ENCODE measurements at regions not wholly inside any gene's neighbourhood (a gene's known extent, or its start where the extent isn't known, plus 50 kb on each side); places are given as distances from the start of the nearest gene placed in this dataset.

- H3K27me3 Mint-ChIP-seq, result peaks cover 13% of the 10 kb centered on the region
- peaks cover 5 to 13% of the 10 kb centered on the region in 2 donors for H3K4me1 ChIP-seq (ENCODE audit: control insufficient read depth in 2 of 2, insufficient read depth in 2 of 2, low read length in 2 of 2)
- H3K79me2 ChIP-seq (ENCODE audit: control insufficient read depth, insufficient read depth, low read length), result no peaks in the 10 kb centered on the region
- ATAC-seq (ENCODE audit: low read depth), result peak; percentile 69
- no peaks in the 10 kb centered on the region for H3K9me3 ChIP-seq (ENCODE audit: control extremely low read depth in 1 of 3, control insufficient read depth in 2 of 3, insufficient read depth in 1 of 3, low read length in 2 of 3)
- peaks cover 11% of the 10 kb centered on the region for H3K4me1 Mint-ChIP-seq
- peak overlapping the region; percentile 27 for H3K4me2 ChIP-seq (replicated peaks; ENCODE audit: low read depth, low read length, poor library complexity, severe bottlenecking)
- H3K9me3 Mint-ChIP-seq (ENCODE audit: insufficient read depth), result no peaks in the 10 kb centered on the region
- no peak overlapping the region for H3K9ac ChIP-seq (ENCODE audit: low read length)
- no peak overlapping the region for H3K27ac Mint-ChIP-seq
- H3K4me3 Mint-ChIP-seq, result no peak overlapping the region
- H2AFZ ChIP-seq (ENCODE audit: insufficient read depth, low read depth, low read length, poor library complexity, severe bottlenecking), result peak overlapping the region; percentile 48
- ChIA-PET CTCF (interaction anchor here (0.6 to 7.9 kb wide), 50 partner anchors 9 to 592 kb away, joined by 3 to 310 read pairs (median 4); partner anchors contain the start of genes CCDC71L and NAMPT), POLR2A (interaction anchor here (1.1 kb wide), 1 partner anchor 285 kb away, joined by 9 read pairs; no protein-coding TSS in a partner anchor)
- no peaks in the 10 kb centered on the region for H3K36me3 ChIP-seq (replicated peaks in 1 of 2; ENCODE audit: control extremely low read depth in 1 of 2, control insufficient read depth in 1 of 2, extremely low read depth in 1 of 2, insufficient read depth in 2 of 2, low read length in 1 of 2)
- WGBS (ENCODE audit: insufficient coverage), result 11% methylated on average over 9 of the region's 11 CpGs
- H4K20me1 ChIP-seq (ENCODE audit: control insufficient read depth, insufficient read depth, low read length, poor library complexity, severe bottlenecking), result no peaks in the 10 kb centered on the region
- DNase-seq, result peak; percentile 74
- intact Hi-C loops (cut with micrococcal nuclease), result loop anchor here (1.0 to 5.0 kb wide), 5 partner anchors 106 to 560 kb away; partner anchors contain the start of genes CCDC71L and NAMPT
- no peak overlapping the region for H3K27ac ChIP-seq (ENCODE audit: low read length in 2 of 2)
- H3K27me3 ChIP-seq (replicated peaks in 1 of 4; ENCODE audit: control extremely low read depth in 1 of 4, control insufficient read depth in 3 of 4, insufficient read depth in 4 of 4, low read length in 3 of 4), result peaks cover 0 to 6% (median 5%) of the 10 kb centered on the region in 4 experiments
- no peak for TF ChIP-seq EZH2 (IDR thresholded peaks at IDR 0.05; ENCODE audit: borderline replicate concordance, insufficient read depth, low read depth, low read length, poor library complexity, severe bottlenecking)
- TF ChIP-seq, protein P1, sequence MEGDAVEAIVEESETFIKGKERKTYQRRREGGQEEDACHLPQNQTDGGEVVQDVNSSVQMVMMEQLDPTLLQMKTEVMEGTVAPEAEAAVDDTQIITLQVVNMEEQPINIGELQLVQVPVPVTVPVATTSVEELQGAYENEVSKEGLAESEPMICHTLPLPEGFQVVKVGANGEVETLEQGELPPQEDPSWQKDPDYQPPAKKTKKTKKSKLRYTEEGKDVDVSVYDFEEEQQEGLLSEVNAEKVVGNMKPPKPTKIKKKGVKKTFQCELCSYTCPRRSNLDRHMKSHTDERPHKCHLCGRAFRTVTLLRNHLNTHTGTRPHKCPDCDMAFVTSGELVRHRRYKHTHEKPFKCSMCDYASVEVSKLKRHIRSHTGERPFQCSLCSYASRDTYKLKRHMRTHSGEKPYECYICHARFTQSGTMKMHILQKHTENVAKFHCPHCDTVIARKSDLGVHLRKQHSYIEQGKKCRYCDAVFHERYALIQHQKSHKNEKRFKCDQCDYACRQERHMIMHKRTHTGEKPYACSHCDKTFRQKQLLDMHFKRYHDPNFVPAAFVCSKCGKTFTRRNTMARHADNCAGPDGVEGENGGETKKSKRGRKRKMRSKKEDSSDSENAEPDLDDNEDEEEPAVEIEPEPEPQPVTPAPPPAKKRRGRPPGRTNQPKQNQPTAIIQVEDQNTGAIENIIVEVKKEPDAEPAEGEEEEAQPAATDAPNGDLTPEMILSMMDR (IDR thresholded peaks at IDR 0.05), result peak; percentile 96
- no peak overlapping the region for H3K4me3 ChIP-seq (ENCODE audit: control extremely low read depth in 1 of 5, extremely low read depth in 1 of 5, insufficient read depth in 1 of 5, low read depth in 2 of 5, low read length in 4 of 5)
Measured at GRCh38 chr7:106176414-106177299, 64.5 kb upstream of the SYPL1 start.

- no peak overlapping the region for H3K4me2 ChIP-seq (replicated peaks; ENCODE audit: low read depth, low read length, poor library complexity, severe bottlenecking)
- H3K27me3 Mint-ChIP-seq, result peaks cover 13% of the 10 kb centered on the region
- CTCF ChIA-PET, result interaction anchor here (0.7 to 7.9 kb wide), 8 partner anchors 8 to 561 kb away, joined by 3 to 310 read pairs (median 14); no protein-coding TSS in a partner anchor
- H3K79me2 ChIP-seq (ENCODE audit: control insufficient read depth, insufficient read depth, low read length), result no peaks in the 10 kb centered on the region
- no peaks in the 10 kb centered on the region for H3K36me3 ChIP-seq (replicated peaks in 1 of 2; ENCODE audit: control extremely low read depth in 1 of 2, control insufficient read depth in 1 of 2, extremely low read depth in 1 of 2, insufficient read depth in 2 of 2, low read length in 1 of 2)
- no CpG with 5 or more reads among the region's 1 CpG for WGBS (ENCODE audit: insufficient coverage)
- H4K20me1 ChIP-seq (ENCODE audit: control insufficient read depth, insufficient read depth, low read length, poor library complexity, severe bottlenecking), result no peaks in the 10 kb centered on the region
- H3K9me3 Mint-ChIP-seq (ENCODE audit: insufficient read depth), result no peaks in the 10 kb centered on the region
- no peak for TF ChIP-seq EZH2 (IDR thresholded peaks at IDR 0.05; ENCODE audit: borderline replicate concordance, insufficient read depth, low read depth, low read length, poor library complexity, severe bottlenecking)
- TF ChIP-seq, protein P1 (IDR thresholded peaks at IDR 0.05), result no peak
- no peak overlapping the region for H3K9ac ChIP-seq (ENCODE audit: low read length)
- no peak overlapping the region for H3K4me3 Mint-ChIP-seq
- POLR2A ChIA-PET, result no interaction called here
- H3K4me3 ChIP-seq (ENCODE audit: control extremely low read depth in 1 of 5, extremely low read depth in 1 of 5, insufficient read depth in 1 of 5, low read depth in 2 of 5, low read length in 4 of 5), result no peak overlapping the region
- H3K27ac ChIP-seq (ENCODE audit: low read length in 2 of 2), result no peak overlapping the region
- H2AFZ ChIP-seq (ENCODE audit: insufficient read depth, low read depth, low read length, poor library complexity, severe bottlenecking), result no peak overlapping the region
- DNase-seq (no peak), ATAC-seq (ENCODE audit: low read depth) (no peak)
- intact Hi-C loops (cut with micrococcal nuclease), result loop anchor here (5.0 kb wide), 1 partner anchor 107 kb away; the partner anchor contains the start of gene NAMPT
- no peak overlapping the region for H3K27ac Mint-ChIP-seq
- H3K4me1 Mint-ChIP-seq, result peaks cover 11% of the 10 kb centered on the region
- H3K27me3 ChIP-seq (replicated peaks in 1 of 4; ENCODE audit: control extremely low read depth in 1 of 4, control insufficient read depth in 3 of 4, insufficient read depth in 4 of 4, low read length in 3 of 4), result peaks cover 0 to 6% (median 5%) of the 10 kb centered on the region in 4 experiments
- H3K9me3 ChIP-seq (ENCODE audit: control extremely low read depth in 1 of 3, control insufficient read depth in 2 of 3, insufficient read depth in 1 of 3, low read length in 2 of 3), result no peaks in the 10 kb centered on the region
- H3K4me1 ChIP-seq (ENCODE audit: control insufficient read depth in 2 of 2, insufficient read depth in 2 of 2, low read length in 2 of 2), result peaks cover 5 to 13% of the 10 kb centered on the region in 2 donors
Measured at GRCh38 chr7:106175507-106175906, 63.4 kb upstream of the SYPL1 start.

Data from B cell (primary cell).